OCI-M2 (cell line): ENCODE measurements at regions not wholly inside any gene's neighbourhood (a gene's known extent, or its start where the extent isn't known, plus 50 kb on each side); places are given as distances from the start of the nearest gene placed in this dataset.

Experiments
- DNase-seq: peaks from one replicate; lab custom pipeline; 2025; ENCODE audit not compliant: unreplicated experiment; lab: John Stamatoyannopoulos, UW

DNA sequence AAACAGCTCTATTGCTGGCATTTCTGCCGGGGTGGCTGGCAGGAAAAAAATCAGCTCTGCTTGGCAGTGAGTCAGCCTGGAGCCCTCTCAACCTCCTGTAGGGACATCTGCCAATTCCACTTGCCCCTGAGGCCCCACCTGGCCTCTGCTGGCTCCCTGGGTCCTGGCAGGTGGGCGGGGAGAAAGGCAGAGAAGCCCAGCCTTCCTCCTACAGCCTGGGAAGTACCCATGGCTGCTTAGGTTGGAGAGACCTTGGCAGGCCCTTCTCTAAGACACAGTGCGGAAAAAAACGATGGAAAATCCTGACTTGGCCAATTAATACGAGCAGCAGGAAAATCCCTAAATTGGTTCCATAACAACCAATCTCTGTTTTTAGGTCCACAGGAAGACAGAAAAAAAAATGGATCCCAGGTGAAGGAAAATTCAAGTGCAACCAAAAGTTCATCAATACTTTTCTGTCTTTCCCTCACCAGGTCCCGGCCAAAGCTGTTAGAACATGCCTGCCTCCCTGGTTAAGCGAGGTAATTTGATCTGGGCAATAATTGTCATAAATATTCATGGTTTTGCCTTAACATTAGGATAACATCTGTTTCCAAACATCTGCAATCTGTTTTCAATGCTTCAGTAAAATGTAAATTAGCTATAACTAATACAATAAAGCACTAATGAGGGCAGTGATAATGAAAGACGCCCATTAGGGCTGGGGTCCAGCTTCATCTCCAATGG, 245.9 kb downstream of the TFCP2L1 start:
- DNase-seq, result no peak

DNA sequence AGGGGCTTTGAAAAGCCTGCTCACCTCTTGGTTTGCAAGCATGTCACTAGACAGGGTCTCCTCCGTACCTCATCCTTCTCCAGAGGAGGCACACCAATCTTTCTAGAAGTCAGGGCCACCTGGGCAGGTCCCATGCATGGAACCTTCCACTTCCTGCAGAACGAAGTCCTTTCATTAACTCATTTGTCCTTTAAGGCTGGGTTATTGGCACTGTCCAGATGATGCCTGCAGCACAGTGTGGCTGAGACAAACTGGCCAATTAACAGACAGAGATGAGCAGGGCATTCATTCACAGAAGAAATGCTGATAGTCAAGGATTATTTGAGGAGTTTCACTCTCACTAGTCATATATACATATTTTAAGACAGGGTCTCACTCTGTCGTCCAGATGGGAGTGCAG, 245.3 kb downstream of the TFCP2L1 start:
- no peak for DNase-seq

GRCh38 chr2:121041516-121041915, 243.5 kb downstream of the TFCP2L1 start:
- no peak for DNase-seq

DNA sequence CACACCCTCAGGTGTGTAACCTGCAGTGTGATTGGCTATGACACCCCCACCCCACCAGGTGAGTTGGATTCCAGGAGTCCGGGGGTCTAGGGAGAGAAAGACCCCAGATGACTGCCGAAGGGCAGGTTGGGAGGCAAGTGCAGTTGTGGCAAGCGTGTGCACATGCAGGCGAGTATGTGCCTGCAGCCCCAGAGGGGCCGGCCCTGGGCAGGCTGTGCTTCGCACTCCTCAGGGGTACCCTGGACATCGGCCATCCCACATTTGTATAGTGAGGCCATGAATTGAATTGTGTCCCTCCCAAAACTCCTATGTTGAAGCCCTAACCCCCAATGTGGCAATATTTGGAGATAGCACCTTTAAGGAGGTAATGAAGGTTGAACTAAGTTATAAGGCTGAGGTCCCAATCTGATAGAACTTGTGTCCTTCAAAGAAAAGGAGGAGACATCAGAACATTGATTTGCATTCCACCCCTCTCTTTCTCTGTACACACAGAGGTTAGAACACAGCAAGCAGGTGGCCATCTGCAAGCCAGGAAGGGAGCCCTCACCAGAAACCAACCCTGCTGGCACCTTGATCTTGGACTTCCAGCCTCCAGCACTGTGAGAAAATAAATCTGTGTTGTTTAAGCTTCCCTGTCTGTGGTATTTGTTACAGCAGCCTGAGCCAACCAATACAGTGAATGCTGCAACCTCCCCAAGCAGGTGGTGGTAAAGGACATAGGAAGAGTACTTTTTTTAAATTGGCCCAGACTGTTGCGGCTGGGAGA, 241.8 kb downstream of the TFCP2L1 start:
- no peak for DNase-seq

- no peak for DNase-seq
Measured at GRCh38 chr2:121043827-121044222, 241.2 kb downstream of the TFCP2L1 start.

- no peak for DNase-seq
Measured at GRCh38 chr2:121044412-121044811, 240.6 kb downstream of the TFCP2L1 start.

GRCh38 chr2:121045245-121045644, 239.8 kb downstream of the TFCP2L1 start:
- DNase-seq, result no peak

DNA sequence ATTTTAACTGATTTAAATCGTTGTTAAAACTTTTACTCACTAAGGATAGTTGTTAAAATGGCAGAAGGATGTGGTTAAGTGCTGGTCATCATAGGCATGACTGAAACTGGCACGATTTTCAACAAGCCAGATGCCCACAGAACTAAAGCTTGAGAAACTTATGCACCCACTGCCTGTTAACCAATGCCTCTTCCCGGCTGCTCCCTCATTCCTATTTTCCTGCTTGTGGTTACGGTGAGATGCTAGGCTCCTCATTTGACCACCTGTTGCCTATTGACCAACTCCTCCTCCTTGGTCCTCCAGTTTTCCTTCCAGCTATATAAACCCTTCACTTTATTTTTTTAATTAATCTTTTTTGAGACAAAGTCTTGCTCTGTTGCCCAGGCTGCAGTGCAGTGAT, 238.7 kb downstream of the TFCP2L1 start:
- no peak for DNase-seq

GRCh38 chr2:121047383-121047782, 237.6 kb downstream of the TFCP2L1 start:
- DNase-seq, result no peak

- DNase-seq, result no peak
Measured at GRCh38 chr2:121049131-121049530, 235.9 kb downstream of the TFCP2L1 start.

DNA sequence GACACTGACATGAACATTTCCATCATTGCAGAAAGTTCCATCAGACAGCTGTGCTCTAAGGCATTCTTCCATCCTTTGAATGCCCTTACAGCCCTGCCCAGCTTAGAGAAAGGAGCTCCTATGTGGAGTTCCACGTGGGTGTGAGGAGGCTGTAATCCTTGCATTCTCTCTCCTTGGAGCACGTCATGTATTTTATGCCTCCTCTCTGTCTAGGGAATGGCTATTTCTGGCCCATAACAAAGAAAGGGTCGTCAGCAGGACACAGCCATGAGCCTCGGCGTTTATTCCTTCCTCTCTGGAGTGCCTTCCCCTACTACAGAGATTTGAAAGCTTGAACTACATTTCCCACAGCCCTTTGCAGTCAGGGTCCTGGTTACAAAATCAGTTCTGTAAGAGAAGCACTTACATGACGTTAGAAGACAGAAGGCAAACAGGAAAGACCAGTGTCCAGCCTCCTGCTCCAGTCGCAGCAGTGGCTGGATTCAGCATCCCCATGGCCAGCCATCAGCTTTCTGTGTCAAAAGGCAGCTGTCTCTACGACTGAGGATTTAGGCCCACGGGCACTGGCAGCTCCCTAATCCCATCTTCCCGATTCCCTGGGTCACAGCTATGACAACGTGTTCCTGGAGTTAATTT, 234.9 kb downstream of the TFCP2L1 start:
- no peak for DNase-seq

- DNase-seq, result no peak
Measured at GRCh38 chr2:121051311-121051710, 233.7 kb downstream of the TFCP2L1 start.

- no peak for DNase-seq
Measured at GRCh38 chr2:121052023-121052422, 233.0 kb downstream of the TFCP2L1 start.

- no peak for DNase-seq
Measured at GRCh38 chr2:121052521-121052920, 232.5 kb downstream of the TFCP2L1 start.

DNA sequence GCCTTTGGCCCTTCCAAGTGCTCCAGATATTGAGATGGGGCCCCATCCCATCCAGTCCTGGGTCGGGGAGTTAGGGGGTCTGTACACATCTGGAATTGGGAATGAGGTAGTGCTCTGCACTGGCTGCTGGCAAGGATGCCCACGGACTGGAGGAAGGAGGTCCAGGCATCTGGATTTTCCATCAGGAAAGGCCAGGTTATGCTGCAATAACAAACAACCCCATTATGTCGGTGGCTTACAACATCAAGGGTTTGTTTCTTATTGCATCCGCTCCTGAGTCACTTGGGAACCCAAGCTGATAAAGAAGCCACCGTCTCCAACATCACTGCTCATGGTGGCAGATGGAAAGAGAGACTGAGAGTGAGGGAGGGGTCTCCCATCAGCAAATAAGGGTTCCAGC, 229.9 kb downstream of the TFCP2L1 start:
- no peak for DNase-seq

DNA sequence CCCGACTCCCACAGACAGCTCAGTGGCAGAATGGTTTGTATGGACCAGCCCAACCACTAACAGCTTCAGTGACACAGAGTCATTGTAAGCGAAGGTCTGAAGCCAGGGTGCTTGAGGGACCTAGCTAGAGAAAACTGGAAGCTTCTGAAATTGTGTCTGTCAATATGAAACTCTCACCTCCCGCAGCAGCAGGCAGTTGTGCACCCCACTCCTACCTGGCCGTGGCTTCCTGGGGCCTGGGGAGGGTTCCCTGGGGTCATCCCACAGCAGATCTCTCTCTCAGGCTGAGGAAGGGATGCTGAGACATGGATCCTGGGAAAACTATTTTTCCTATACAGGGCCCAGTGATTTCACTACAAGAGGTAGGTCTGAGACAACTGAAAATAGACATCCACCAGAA, 229.5 kb downstream of the TFCP2L1 start:
- DNase-seq, result no peak

DNA sequence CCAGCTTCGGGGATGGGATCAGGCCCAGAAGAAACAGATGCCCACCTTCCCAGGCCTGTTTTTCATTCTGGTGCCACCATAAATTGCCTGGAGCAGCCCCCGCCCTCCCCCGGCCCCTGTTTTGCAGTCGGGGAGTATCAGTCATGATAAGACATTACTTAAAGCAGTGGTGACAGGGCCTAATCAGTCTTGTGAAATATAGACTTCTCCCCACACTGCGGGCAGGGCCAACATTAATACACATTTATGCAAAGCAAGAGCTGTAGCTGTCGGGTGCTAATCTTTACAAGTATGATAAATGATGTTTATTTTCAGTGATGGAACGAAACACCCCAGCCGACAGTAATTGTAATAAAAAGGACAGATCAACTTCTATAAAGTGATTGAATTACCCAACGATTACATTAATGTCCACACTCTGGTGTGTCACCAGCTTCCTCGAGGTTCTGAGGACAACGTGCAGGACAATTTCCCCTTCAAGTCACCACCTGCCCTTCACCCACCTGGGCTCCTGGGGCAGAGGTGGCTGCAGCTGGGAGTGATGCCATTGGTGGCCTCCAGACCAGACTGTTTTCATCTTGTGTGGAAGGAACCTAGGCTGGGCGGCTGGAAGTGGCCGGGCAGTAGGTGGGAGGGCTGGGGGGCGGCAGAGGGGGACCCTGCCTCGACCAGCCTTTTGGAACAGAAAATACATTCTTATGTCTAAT, 226.0 kb downstream of the TFCP2L1 start:
- DNase-seq, result no peak

DNA sequence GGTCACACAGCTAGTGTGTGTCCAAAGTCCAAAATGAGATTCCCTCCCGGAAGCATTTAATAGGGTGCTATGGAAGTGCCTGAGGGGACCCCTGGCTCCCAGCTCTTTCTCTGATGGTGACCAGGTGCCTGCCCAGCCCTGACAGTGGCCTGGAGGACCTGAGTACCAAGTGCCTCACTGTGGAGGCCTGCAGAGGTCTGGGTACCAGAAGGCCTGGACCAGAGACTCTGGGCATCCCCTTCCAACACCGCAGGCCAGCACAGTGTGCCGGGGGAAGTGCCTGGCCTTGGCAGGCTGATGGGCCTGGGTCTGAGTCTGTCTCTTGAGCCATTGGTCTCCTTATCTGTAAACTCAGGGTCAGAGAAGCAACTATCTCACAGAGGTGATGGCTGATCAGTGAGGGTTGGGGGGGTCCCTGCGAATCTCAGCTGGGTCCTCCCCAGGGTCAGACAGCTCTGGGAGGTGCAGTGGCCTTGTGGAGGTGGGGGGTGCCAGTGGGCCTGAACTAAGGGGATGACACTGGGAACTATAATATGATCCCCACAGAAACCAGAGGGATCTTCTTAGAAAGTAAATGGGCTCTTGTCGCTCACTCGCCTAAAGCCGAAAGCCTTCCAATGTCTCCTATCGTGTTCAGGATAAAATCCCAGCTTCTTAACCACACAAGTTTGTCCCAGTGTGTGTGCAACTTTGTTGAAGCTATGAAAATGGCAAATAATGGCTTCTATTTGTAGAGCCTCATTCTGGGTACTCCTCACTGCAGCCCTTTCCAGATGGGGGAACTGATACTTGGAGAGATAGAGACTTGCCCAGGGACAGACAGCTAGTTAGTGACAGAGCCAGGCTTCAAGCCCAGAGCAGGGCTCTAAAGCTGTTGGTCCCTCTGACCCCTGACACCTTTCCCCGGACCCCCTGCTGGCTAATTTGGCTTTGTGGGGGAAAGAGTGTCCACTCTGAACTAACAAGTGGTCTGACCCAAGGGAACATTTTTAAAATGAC, 225.1 kb downstream of the TFCP2L1 start:
- DNase-seq, result no peak

GRCh38 chr2:121061633-121062032, 223.4 kb downstream of the TFCP2L1 start:
- DNase-seq, result no peak

- DNase-seq, result no peak
Measured at GRCh38 chr2:121063471-121063870, 221.5 kb downstream of the TFCP2L1 start.
